K562 (cell line): ENCODE measurements at regions not wholly inside any gene's neighbourhood (a gene's known extent, or its start where the extent isn't known, plus 50 kb on each side); places are given as distances from the start of the nearest gene placed in this dataset.

Experiments used
- ATAC-seq: fragments of 200-7000 bp; cut with Tn5 transposase; 3 replicates; pipeline ENCODE4 v1.9.1; 2020; ENCODE audit warnings: moderate library complexity
- BruUV-seq: library from RNA; stranded (reverse); fragments of 400-500 nt; replicated peaks from 2 replicates; lab custom pipeline; 2021; lab: Mats Ljungman, UMichigan
- CTCF ChIA-PET: fragments of 300-600 bp; formaldehyde crosslinking; extraction: SDS; loops from one replicate; lab custom pipeline; 2021; ENCODE audit warnings: low intra/inter-chr PET ratio; lab: Yijun Ruan, JAX
- POLR2A ChIA-PET: fragments of 300-600, 350-650 bp; sonication (Branson Sonifier 250); formaldehyde crosslinking; extraction: SDS; loops from one replicate; lab custom pipeline; 2021; ENCODE audit warnings: antibody characterized with exemption, inconsistent platforms; lab: Yijun Ruan, JAX
- DNase-seq, 4 experiments: peaks; one replicate each; pipeline versions ENCODE4 v3.0.0 to v3.0.0-alpha.2; 2011 to 2018; ENCODE audit warnings: low spot score in 3 of 4, mixed read lengths in 3 of 4; ENCODE audit errors: extremely low read depth in 1 of 4
- FAIRE-seq: peaks from 2 replicates; lab custom pipeline; 2011; peaks lifted over from hg19 to GRCh38; lab: Jason Lieb, UNC
- H2AFZ ChIP-seq: 2 replicates; pipeline ENCODE4 v1.6.0; 2011; ENCODE audit warnings: low read depth, low read length, control low read depth, inconsistent platforms
- H3K27ac ChIP-seq: fragments of 200-600 bp; 3 replicates; pipeline ENCODE4 v1.8.0; 2011; ENCODE audit warnings: low read depth, mild to moderate bottlenecking, control low read depth, inconsistent platforms, low read length, moderate library complexity, mixed read lengths; ENCODE audit errors: extremely low read depth
- H3K27me3 ChIP-seq, 2 experiments: fragments of 300-600 bp in 1 of 2; 2 replicates in 1 of 2; 3 replicates in 1 of 2; pipeline versions ENCODE4 v1.6.0 to v1.8.0; 2011; ENCODE audit warnings: inconsistent platforms in 2 of 2, low read length in 2 of 2, mild to moderate bottlenecking in 1 of 2, mixed read lengths in 1 of 2, moderate library complexity in 1 of 2; ENCODE audit not compliant: control insufficient read depth in 2 of 2, insufficient read depth in 2 of 2
- H3K36me3 ChIP-seq: fragments of 300-600 bp; 3 replicates; pipeline ENCODE4 v1.8.0; 2011; ENCODE audit warnings: mild to moderate bottlenecking, low read length, inconsistent platforms; ENCODE audit not compliant: control insufficient read depth, insufficient read depth
- H3K4me1 ChIP-seq, 2 experiments: fragments of 200-600 bp in 1 of 2; replicated peaks in 1 of 2; 2 replicates in 1 of 2; 3 replicates in 1 of 2; pipeline versions ENCODE4 v1.5.1 to v1.8.0; 2011; ENCODE audit warnings: inconsistent platforms in 2 of 2, low read length in 2 of 2, mild to moderate bottlenecking in 1 of 2, mixed read lengths in 1 of 2, moderate library complexity in 1 of 2; ENCODE audit not compliant: control insufficient read depth in 2 of 2, insufficient read depth in 2 of 2
- H3K4me2 ChIP-seq: 2 replicates; pipeline ENCODE4 v1.6.1; 2011; ENCODE audit warnings: low read length, control low read depth, inconsistent platforms, mixed read lengths; ENCODE audit not compliant: insufficient read depth
- H3K4me3 ChIP-seq: fragments of 200-600 bp; sonication (generic), shearing (Covaris generic); 2 replicates; pipeline ENCODE4 v1.5.1; 2016; ENCODE audit warnings: control low read depth, inconsistent platforms
- H3K79me2 ChIP-seq: fragments of 200-600 bp; 3 replicates; pipeline ENCODE4 v1.8.0; 2011; ENCODE audit warnings: low read length, inconsistent platforms; ENCODE audit not compliant: control insufficient read depth, insufficient read depth
- H3K9ac ChIP-seq, 2 experiments: 2 replicates each; pipeline versions ENCODE4 v1.6.0 to v1.6.1; 2011; ENCODE audit warnings: low read depth in 2 of 2, low read length in 2 of 2, control low read depth in 1 of 2, inconsistent platforms in 1 of 2, mild to moderate bottlenecking in 1 of 2, mixed read lengths in 1 of 2; ENCODE audit not compliant: insufficient read depth in 1 of 2
- H3K9me1 ChIP-seq: one replicate; pipeline ENCODE4 v1.6.0; 2011; ENCODE audit warnings: inconsistent platforms, mild to moderate bottlenecking, low read length, moderate library complexity; ENCODE audit not compliant: control insufficient read depth, insufficient read depth
- H3K9me3 ChIP-seq: replicated peaks from 2 replicates; pipeline ENCODE4 v1.5.1; 2011; ENCODE audit warnings: low read depth, low read length, inconsistent platforms; ENCODE audit not compliant: control insufficient read depth, insufficient read depth
- H4K20me1 ChIP-seq: replicated peaks from 2 replicates; pipeline ENCODE4 v1.6.1; 2011; ENCODE audit warnings: low read length, inconsistent platforms, mixed read lengths; ENCODE audit not compliant: control insufficient read depth, insufficient read depth
- ARHGAP35 ChIP-seq: fragments of 450-650 bp; IDR thresholded peaks from 2 replicates; pipeline ENCODE4 v1.6.1; 2018; ENCODE audit not compliant: partially characterized antibody
- CBFA2T2 ChIP-seq: fragments of 450-650 bp; conservative IDR thresholded peaks from 2 replicates; pipeline ENCODE4 v1.6.1; 2017; ENCODE audit warnings: mild to moderate bottlenecking
- CBX1 ChIP-seq: sonication (generic); IDR thresholded peaks from 2 replicates; pipeline ENCODE4 v1.6.1; 2016; ENCODE audit warnings: antibody characterized with exemption, low read depth, mild to moderate bottlenecking
- FOXJ2 ChIP-seq: fragments of 200-800 bp; sonication (Bioruptor generic); IDR thresholded peaks from 2 replicates; pipeline ENCODE4 v1.6.1; 2016; ENCODE audit warnings: missing genetic modification characterization, missing compliant biosample characterization
- MBD2 ChIP-seq: sonication (generic); IDR thresholded peaks from 2 replicates; pipeline ENCODE4 v1.6.1; 2016; ENCODE audit warnings: low read depth, borderline replicate concordance
- OTX1 ChIP-seq: fragments of 450-650 bp; formaldehyde crosslinking; IDR thresholded peaks from 2 replicates; pipeline ENCODE4 v1.4.0; 2022; ENCODE audit warnings: mild to moderate bottlenecking
- RUNX1 ChIP-seq: sonication (generic); IDR thresholded peaks from 2 replicates; pipeline ENCODE4 v1.6.1; 2016; ENCODE audit warnings: antibody characterized with exemption, low read depth
- TBL1XR1 ChIP-seq, 2 experiments: IDR thresholded peaks; 2 replicates each; pipeline ENCODE4 v1.6.1; 2012; ENCODE audit warnings: improper control_type of control experiment in 2 of 2, low read length in 2 of 2, mild to moderate bottlenecking in 1 of 2
- TFAM ChIP-seq: fragments of 250-450 bp; sonication (Bioruptor Pico); conservative IDR thresholded peaks from 2 replicates; pipeline ENCODE4 v1.5.0; 2021; ENCODE audit warnings: mild to moderate bottlenecking, moderate library complexity
- ZNF217 ChIP-seq: sonication (generic); formaldehyde crosslinking; IDR thresholded peaks from 2 replicates; pipeline ENCODE4 v1.8.0; 2022; ENCODE audit warnings: mild to moderate bottlenecking, missing genetic modification reagents
- ZNF274 ChIP-seq: IDR thresholded peaks from 2 replicates; pipeline ENCODE4 v1.6.1; 2011; ENCODE audit warnings: low read depth, mild to moderate bottlenecking, low read length, moderate library complexity, borderline replicate concordance
- ZNF436 ChIP-seq: fragments of 250-450, 450-650 bp; sonication (Bioruptor Pico); formaldehyde crosslinking; IDR thresholded peaks from 2 replicates; pipeline ENCODE4 v1.7.0; 2020; ENCODE audit warnings: mild to moderate bottlenecking
- ZNF699 ChIP-seq: fragments of 250-450 bp; sonication (Bioruptor Pico); IDR thresholded peaks from 2 replicates; pipeline ENCODE4 v1.8.0; 2021; ENCODE audit warnings: mild to moderate bottlenecking, moderate library complexity; ENCODE audit not compliant: insufficient replicate concordance
- ZNF75A ChIP-seq: fragments of 450-650 bp; formaldehyde crosslinking; IDR thresholded peaks from 2 replicates; pipeline ENCODE4 v1.4.0; 2020; ENCODE audit warnings: mild to moderate bottlenecking
- WGBS: fragments of 100-300 bp; shearing (Covaris generic); methylation state at CpG from one replicate; pipeline ENCODE4 v1.1.6; 2016; ENCODE audit warnings: low coverage, mixed read lengths; ENCODE audit not compliant: insufficient coverage; ENCODE audit errors: missing lambda C conversion rate; 5-methylcytosine and 5-hydroxymethylcytosine counted together
- in situ Hi-C: fragments of 300-500 bp; cut with MboI; formaldehyde crosslinking; loops from 4 replicates; pipeline ENCODE4 v1.15.0; 2018; ENCODE audit warnings: inconsistent platforms, mixed read lengths
- intact Hi-C: fragments of 100-400 bp; cut with micrococcal nuclease; formaldehyde crosslinking; loops from 2 replicates; pipeline ENCODE4 v1.14.2; 2022
- TF ChIP-seq, protein P1 (sequence below): sonication (generic); formaldehyde crosslinking; IDR thresholded peaks from 2 replicates; pipeline ENCODE4 v1.8.1; 2023; ENCODE audit warnings: mild to moderate bottlenecking, missing genetic modification reagents, moderate library complexity
- TF ChIP-seq, protein P2 (sequence below): fragments of 450-650 bp; formaldehyde crosslinking; IDR thresholded peaks from 2 replicates; pipeline ENCODE4 v1.4.0; 2020; ENCODE audit warnings: mild to moderate bottlenecking, moderate library complexity
- TF ChIP-seq, protein P3 (sequence below), 3 experiments: IDR thresholded peaks in 2 of 3; conservative IDR thresholded peaks in 1 of 3; 2 replicates each; pipeline ENCODE4 v1.5.1; 2011 to 2012; ENCODE audit warnings: low read length in 3 of 3, mild to moderate bottlenecking in 3 of 3, control low read depth in 2 of 3, improper control_type of control experiment in 1 of 3, inconsistent platforms in 1 of 3, low read depth in 1 of 3, mixed read lengths in 1 of 3, moderate library complexity in 1 of 3; ENCODE audit not compliant: insufficient read depth in 2 of 3
- TF ChIP-seq, protein P4 (sequence below): fragments of 450-650 bp; formaldehyde crosslinking; IDR thresholded peaks from 2 replicates; pipeline ENCODE4 v1.4.0; 2020; ENCODE audit warnings: mild to moderate bottlenecking, mixed read lengths

DNA sequence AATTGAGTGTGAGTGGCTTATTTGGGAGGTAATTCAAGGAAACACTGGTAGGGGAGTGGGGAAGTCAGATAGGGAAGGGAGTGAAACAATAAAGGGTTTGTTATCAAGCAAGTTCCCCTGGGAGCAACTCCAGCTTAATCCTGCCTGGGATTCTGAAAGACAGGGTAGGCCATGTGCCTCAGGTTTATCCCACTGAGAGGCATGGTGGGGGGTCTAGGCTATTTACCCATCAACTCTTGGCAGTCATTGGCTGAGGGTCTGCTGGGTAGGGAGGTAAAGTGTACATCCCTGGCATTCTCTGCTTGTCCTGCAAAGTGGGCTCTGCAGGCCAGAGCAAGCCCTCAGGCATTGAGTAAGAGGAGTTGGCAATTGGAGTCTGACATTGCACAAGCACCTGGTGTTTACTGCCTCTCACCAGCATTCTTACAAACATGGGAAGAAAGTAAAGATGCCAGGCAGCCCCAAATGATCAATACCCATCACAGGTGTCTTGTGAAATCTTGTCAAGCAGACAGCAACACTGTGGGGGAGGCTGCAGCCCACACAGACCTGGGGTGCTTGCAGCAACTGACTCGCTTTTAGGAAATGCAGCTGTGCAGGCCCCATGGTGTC lies 169.3 kb downstream of the KTN1 start:
- BruUV-seq = no TSS peak
- Histone ChIP-seq H2AFZ (no peak overlapping the region), H4K20me1 (no peaks in the 10 kb centered on the region; the same call in 1 of the 2 replicates), H3K9me3 (no peaks in the 10 kb centered on the region), H3K36me3 (no peaks in the 10 kb centered on the region), H3K79me2 (no peaks in the 10 kb centered on the region), H3K9ac (no peak overlapping the region), H3K4me1 (no peaks in the 10 kb centered on the region), H3K9me1 (no peaks in the 10 kb centered on the region), H3K27me3 (peaks cover 0 to 17% of the 10 kb centered on the region in 2 experiments; a peak in 2 of 5 replicates), H3K4me3 (no peak overlapping the region), H3K27ac (no peak overlapping the region), H3K4me2 (no peak overlapping the region)
- DNase-seq = no peak
- CTCF ChIA-PET = no interaction called here
- POLR2A ChIA-PET = no interaction called here
- in situ Hi-C loops = no loop called here
- intact Hi-C loops = no loop called here
- FAIRE-seq = no peak
- no peak for ATAC-seq
- WGBS = 0% methylated on average over 1 of the region's 1 CpG
- TF ChIP-seq RUNX1 (no peak), MBD2 (no peak), TFAM (CRISPR knock-in tag) (no peak), ARHGAP35 (no peak), FOXJ2 (tag) (no peak), CBFA2T2 (no peak), CBX1 (no peak), ZNF75A (no peak), OTX1 (no peak), TBL1XR1 (IDR thresholded peaks at IDR 0.05; ENCODE audit: low read length in 2 of 2) (no peak), ZNF274 (no peak), ZNF436 (CRISPR knock-in tag) (no peak), ZNF217 (CRISPR knock-in tag) (no peak), ZNF699 (no peak)
- TF ChIP-seq, protein P1, sequence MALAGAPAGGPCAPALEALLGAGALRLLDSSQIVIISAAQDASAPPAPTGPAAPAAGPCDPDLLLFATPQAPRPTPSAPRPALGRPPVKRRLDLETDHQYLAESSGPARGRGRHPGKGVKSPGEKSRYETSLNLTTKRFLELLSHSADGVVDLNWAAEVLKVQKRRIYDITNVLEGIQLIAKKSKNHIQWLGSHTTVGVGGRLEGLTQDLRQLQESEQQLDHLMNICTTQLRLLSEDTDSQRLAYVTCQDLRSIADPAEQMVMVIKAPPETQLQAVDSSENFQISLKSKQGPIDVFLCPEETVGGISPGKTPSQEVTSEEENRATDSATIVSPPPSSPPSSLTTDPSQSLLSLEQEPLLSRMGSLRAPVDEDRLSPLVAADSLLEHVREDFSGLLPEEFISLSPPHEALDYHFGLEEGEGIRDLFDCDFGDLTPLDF (CRISPR knock-in tag) = no peak
- TF ChIP-seq, protein P2, sequence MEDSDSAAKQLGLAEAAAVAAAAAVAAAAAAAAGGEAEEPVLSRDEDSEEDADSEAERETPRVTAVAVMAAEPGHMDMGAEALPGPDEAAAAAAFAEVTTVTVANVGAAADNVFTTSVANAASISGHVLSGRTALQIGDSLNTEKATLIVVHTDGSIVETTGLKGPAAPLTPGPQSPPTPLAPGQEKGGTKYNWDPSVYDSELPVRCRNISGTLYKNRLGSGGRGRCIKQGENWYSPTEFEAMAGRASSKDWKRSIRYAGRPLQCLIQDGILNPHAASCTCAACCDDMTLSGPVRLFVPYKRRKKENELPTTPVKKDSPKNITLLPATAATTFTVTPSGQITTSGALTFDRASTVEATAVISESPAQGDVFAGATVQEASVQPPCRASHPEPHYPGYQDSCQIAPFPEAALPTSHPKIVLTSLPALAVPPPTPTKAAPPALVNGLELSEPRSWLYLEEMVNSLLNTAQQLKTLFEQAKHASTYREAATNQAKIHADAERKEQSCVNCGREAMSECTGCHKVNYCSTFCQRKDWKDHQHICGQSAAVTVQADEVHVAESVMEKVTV = no peak
- TF ChIP-seq, protein P3, sequence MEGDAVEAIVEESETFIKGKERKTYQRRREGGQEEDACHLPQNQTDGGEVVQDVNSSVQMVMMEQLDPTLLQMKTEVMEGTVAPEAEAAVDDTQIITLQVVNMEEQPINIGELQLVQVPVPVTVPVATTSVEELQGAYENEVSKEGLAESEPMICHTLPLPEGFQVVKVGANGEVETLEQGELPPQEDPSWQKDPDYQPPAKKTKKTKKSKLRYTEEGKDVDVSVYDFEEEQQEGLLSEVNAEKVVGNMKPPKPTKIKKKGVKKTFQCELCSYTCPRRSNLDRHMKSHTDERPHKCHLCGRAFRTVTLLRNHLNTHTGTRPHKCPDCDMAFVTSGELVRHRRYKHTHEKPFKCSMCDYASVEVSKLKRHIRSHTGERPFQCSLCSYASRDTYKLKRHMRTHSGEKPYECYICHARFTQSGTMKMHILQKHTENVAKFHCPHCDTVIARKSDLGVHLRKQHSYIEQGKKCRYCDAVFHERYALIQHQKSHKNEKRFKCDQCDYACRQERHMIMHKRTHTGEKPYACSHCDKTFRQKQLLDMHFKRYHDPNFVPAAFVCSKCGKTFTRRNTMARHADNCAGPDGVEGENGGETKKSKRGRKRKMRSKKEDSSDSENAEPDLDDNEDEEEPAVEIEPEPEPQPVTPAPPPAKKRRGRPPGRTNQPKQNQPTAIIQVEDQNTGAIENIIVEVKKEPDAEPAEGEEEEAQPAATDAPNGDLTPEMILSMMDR (IDR thresholded peaks at IDR 0.05 in 2 of 3, conservative IDR thresholded peaks at IDR 0.05 in 1 of 3; ENCODE audit: insufficient read depth in 2 of 3, low read depth in 1 of 3, low read length in 3 of 3) = no peak
- TF ChIP-seq, protein P4, sequence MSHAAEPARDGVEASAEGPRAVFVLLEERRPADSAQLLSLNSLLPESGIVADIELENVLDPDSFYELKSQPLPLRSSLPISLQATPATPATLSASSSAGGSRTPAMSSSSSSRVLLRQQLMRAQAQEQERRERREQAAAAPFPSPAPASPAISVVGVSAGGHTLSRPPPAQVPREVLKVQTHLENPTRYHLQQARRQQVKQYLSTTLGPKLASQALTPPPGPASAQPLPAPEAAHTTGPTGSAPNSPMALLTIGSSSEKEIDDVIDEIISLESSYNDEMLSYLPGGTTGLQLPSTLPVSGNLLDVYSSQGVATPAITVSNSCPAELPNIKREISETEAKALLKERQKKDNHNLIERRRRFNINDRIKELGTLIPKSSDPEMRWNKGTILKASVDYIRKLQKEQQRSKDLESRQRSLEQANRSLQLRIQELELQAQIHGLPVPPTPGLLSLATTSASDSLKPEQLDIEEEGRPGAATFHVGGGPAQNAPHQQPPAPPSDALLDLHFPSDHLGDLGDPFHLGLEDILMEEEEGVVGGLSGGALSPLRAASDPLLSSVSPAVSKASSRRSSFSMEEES = no peak
